Left hindlimb (tissue), 1 donor: ENCODE measurements at regions not wholly inside any gene's neighbourhood (a gene's known extent, or its start where the extent isn't known, plus 50 kb on each side); places are given as distances from the start of the nearest gene placed in this dataset.
"Not testable (repeated sequence)": the region's sequence is repeated elsewhere in the genome, so short reads cannot be mapped to it uniquely, and the experiment has no call there.

Experiments
- DNase-seq: peaks from one replicate; pipeline ENCODE4 v3.0.0-alpha.2; 2018

DNA sequence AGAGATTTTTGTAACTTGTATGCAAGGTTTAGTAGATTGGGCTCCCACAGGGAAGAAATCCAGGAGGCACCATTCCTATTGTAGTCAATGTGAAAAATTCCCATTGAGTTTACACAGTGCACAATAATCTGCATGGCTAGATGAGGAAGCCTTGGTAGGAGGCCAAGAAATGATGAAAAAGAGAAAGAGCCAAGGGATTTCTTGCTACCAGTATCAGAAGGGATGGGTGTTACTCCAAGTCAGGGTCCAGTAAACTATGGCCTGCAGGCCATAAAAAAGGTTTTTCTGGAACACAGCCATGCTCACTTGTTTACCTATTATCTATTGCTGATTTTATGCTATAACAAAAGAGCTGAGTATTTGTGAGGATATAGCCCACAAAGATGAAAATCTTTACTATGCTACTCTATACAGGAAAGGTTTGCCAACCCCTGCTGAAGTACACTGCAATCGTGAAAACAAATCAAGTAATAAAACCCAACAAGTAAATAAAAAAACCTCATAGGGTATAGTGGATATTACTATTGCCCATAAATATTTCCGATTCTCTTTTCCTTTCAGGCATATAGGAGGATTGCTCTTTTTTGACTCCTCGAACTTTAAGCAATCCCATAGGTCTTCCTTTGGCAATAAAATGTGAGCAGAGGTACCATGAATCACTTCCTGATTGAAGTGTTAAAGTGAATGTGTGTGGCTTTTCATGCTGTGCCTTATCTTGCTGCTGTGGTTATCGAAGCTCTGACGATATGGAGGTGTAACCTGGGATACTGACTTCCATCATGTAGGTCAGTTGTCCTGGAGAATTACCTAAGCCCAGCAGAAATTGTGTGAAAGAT lies 256.3 kb upstream of the MAGI2 start:
- no peak for DNase-seq

DNA sequence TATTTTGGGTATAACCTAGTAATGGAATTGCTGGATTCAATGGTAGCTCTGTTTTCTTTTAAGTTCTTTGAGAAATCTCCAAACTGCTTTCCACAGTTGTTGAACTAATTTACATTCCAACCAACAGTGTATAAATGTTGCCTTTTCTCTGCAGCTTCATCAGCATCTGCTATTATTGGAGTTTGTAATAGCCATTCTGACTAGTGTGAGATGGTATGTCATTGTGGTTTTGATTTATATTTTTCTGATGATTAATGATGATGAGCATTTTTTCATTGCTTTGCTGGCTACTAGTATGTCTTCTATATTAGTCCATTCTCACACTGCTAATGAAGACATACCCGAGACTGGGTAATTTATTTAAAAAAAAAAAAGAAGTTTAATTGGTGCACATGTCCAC lies 248.6 kb upstream of the MAGI2 start:
- no peak for DNase-seq

DNA sequence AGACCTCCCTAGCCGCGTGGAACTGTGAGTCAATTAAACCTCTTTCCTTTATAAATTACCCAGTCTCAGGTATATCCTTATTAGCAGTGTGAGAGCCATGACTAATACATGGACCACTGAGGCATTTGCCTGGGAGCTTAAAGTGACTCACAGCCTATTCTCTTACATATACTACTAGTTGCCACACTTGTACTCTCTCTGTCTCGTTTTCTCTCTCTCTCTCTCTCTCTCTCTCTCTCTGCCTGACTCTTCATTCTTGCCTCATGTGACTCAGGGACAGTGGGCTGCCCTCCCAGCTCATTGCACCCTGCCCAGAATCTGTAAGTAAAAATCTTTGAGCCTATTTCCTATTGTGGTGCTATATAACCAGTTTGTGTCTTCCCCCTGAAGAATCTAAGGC lies 238.5 kb upstream of the MAGI2 start:
- DNase-seq = no peak

GRCh38 chr7:79691074-79691473 lies 237.6 kb upstream of the MAGI2 start:
- DNase-seq = no peak

- no peak for DNase-seq
These were observed 230.9 kb upstream of the MAGI2 start for GRCh38 chr7:79684384-79684783.

DNA sequence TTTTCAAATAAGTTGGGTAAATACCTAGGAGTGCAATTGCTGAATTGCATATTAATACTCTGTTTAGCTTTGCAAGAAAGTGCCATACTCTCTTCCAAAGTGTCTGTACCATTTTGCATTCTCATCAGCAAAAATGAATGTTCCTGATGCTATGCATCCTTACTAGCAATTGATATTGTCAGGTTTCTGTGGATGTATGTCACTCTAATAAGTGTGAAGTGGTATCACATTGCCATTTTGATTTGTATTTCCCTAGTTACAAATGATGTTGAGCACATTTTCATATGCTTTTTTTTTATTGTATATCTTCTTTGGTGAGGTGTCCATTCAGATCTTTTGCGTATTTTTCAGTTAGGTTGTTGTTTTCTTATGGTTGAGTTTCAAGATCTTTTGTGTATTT lies 230.4 kb upstream of the MAGI2 start:
- no peak for DNase-seq

DNA sequence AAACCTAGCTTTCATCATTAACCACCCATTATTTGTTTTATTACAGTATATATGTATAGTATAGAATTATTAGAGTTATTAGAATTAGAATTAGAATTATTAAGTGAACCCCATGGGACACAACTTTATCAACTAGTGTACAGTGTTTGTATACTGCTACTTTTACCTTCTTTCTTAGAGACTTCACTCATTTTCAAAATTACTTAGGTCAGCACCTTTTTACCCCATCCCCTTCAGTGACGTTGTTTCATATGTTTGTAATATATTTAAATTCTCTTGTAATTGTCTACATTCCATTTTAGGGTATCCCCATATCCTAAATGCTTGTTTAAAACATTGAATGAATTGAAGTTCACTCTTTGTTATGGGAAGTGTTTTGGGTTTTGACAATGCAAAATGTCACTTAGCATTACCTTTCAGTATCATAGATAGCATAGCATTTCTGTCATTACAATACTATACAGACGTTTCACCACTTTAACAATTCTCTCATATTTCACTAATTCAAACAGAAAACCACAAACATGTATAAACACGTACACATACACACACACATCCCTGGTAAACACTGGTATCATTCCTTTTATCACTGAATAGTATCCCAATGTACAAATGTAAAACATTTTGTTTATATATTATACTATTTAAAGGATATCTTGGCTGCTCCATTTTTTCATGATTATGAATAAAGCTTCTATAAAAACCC lies 229.9 kb upstream of the MAGI2 start:
- DNase-seq = no peak

DNA sequence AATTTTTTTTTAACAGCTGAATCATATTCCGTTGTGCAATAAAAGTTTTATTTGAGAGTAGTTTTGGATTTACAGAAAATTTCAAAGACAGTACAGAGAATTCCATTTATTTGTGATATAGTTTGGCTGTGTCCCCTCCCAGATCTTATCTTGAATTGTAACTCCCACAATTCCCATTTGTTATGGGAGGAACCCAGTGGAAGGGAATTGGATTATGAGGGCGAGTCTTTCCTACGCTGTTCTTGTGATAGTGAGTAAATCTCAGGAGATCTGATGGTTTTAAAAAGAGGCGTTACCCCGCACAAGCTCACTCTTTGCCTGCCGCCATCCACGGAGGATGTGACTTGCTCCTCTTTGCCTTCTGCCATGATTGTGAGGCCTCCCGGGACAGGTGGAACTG lies 228.0 kb upstream of the MAGI2 start:
- no peak for DNase-seq

DNA sequence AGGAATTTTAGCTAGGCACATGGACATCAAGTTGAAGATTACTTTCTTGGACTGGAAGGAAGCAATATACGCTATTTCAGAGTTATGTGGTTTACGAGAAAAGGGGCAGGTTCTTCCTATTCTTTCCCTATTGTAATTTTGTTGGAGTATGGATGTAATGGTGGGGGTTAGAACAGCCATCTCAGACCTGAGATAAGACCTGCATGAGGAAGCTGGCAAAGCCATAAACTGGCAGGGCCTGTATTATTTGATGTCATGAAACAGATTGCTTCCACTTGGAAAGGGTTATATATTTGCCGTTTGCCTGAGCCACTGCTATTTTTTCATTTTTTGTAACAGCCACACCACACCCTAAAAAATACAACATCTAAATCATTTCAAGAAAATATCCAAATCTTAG lies 220.5 kb upstream of the MAGI2 start:
- no peak for DNase-seq

DNA sequence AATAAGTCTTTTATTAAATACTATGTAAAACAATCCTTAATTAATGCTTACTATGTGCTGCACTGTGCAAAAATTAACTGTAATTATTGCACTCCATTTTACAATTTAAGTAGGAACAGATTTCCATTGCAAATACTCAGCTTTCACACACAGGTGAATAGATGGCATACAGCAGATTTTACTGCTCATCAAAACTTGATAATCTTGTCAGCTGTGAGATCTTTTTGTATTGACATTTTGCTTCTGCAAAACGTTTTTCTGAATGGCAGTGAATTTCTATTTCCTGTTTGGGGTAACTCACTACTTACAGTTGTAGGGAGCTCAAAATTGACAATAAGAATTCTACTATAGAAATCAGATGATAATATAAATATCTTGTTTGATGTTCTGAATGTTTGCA lies 220.0 kb upstream of the MAGI2 start:
- DNase-seq = no peak

DNA sequence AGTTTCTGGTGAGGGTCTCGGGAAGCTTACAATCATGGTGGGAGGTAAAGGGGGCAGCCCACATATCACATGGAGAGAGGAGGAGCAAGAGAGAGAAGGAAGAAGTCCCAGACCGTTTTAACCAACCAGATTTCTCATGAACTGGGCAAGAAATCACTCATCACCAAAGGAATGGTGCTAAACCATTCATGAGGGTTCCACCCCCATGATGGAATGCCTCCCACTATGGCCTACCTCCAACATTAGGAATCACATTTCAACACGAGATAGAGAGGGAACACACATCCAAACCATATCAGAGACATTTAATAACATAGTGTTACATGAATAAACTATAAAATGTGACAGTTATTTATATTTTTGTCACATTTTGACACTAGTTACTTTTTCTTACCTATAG lies 214.8 kb upstream of the MAGI2 start:
- no peak for DNase-seq

- DNase-seq = no peak
These were observed 213.0 kb upstream of the MAGI2 start for GRCh38 chr7:79666472-79666871.

DNA sequence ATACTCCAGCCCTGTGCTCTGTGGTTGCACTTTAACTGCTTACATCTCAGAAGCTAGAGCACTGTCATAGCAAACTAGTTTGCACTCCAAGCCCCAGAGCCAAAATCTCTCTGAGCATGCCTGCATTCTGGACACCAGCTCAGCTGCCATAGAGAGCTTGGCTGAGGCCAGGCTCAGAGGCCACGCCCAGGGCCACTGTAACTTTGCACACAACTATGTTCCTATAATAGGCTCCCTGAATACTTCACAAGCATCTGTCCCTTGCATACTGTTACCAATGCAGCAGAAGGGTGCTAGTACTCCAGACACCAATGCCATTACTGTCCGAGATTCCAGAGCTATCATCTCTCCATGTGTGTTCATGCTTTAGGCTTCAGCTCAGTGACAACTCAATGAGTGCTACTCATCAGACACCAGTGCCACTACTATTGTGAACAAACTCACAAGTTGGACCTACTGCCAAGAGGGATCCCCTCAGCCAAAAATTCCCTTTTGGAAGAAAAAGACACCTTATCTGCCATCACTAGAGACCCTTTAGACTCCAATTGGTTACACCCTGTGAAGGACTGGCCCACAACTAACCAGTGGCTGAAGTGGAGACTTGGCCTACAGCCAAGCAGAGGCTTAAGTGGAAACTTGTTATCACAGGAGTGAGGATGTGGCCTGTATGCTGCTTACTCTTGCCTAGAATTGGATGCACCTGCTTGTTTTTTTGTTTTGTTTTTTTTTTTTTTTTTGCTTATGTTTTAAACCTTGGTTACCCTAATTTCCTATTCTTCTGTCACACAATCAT lies 211.6 kb upstream of the MAGI2 start:
- peak; percentile 38 for DNase-seq

DNA sequence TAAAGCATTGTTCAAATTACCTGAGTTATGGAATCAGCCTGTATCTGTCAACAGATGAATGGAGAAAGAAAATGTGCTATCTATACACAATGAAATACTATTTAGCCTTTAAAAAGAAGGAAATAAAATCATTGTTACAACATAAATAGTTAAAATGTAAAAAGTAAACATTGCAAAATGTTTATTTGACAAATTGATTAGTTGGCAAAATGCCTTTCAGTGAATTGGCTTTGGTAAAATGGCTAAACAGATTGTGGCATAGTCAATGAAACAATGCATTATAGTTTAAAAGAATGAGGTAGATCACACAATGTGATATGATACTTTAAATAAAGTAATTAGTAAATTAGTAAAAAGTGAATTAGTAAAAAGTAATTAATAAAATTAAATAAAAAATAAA lies 204.8 kb upstream of the MAGI2 start:
- no peak for DNase-seq

DNA sequence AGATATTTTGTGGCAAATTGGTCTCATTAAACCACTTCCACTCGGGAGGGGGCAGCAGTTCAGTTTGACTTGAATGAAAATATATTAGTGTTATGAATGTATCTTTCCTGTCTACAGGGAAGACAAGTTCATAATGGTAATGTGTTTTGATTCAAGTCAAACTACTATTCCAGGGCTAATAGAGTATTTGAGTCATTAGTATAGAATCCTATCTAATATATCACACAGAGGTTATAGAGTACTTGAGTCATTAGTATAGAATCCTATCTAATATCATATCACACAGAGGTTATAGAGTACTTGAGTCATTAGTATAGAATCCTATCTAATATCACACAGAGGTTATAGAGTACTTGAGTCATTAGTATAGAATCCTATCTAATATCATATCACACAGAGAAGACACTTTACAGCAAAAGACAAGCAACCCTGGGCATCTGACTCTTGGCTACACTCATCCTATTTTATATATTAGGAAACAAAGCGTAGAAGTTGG lies 199.7 kb upstream of the MAGI2 start:
- no peak for DNase-seq

GRCh38 chr7:79652619-79653018 lies 199.2 kb upstream of the MAGI2 start:
- no peak for DNase-seq

- no peak for DNase-seq
These were observed 194.2 kb upstream of the MAGI2 start for GRCh38 chr7:79647711-79648110.

GRCh38 chr7:79646278-79646677 lies 192.8 kb upstream of the MAGI2 start:
- no peak for DNase-seq

GRCh38 chr7:79636849-79637248 lies 183.4 kb upstream of the MAGI2 start:
- DNase-seq = no peak

GRCh38 chr7:79625921-79626320 lies 172.5 kb upstream of the MAGI2 start:
- not testable (repeated sequence) for DNase-seq

DNA sequence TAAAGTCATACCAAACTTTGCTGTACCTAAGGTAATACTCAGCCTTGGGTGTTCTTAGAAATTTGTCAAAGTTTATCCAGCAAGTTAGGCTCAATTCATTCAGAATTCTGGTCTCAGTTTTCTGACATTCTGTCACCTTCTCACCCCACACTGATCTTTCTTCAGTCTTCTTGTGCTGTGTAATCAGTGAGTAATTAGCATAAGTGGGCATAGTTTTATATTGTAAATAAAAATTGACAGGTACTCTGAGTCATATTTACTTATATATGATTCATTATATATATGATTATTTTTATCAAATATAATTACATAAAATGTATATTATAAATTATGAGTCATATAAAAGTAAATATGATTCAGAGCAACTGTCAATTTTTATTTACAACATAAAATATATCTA lies 170.9 kb upstream of the MAGI2 start:
- no peak for DNase-seq

DNA sequence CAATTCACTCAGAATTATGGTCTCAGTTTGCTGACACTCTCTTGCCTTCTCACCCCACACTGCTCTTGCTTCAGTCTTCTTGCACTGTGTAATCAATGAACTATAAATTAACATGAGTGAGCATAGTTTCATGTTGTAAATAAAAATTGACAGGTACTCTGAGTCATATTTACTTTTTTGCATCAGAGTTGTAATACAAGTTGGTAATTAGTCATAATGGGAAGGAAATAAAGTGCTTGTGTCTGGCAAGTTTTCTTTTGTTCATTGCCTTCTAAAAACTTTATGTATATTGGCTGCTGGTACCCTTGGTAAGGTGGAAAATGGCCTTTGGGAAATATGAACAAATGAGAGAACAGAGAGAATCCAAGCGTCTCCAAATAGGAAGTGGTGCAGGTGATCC lies 169.3 kb upstream of the MAGI2 start:
- DNase-seq = no peak

DNA sequence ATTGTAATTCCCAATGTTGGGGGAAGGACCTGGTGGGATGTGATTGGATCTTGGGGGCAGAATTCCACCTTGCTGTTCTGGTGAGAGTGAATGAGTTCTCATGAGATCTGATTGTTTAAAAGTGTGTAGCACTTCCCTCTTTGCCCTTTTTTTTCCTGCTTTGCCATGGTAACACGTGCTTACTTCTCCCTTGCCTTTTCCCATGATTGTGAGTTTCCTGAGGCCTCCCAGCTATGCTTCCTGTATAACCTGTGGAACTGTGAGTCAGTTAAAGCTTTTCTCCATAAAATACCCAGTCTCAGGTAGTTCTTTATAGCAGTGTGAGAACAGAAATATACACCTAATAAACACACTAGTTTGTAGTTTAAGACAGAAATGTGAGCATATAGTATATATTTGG lies 166.8 kb upstream of the MAGI2 start:
- no peak for DNase-seq

DNA sequence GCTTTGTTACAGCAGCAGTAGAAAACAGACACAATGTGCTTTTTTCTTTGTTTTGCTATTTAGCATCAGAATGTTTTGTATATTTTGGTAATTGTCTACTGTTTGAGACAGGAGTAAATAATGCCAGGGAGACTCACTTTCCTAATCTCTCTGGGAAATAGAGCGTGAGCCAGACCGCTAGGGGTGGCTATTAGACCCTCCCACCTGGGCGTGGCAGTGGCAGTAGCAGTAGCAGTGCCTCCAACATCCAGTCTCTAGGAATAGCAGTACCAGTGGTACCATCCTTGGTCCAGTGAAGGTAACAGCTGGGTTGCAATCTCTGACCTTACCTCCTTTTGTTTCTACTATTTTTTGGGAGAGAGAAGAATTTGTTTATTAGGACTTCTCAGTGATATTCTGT lies 165.7 kb upstream of the MAGI2 start:
- DNase-seq = no peak
